Hepatocyte (in vitro differentiated cells): ENCODE measurements at regions not wholly inside any gene's neighbourhood (a gene's known extent, or its start where the extent isn't known, plus 50 kb on each side); places are given as distances from the start of the nearest gene placed in this dataset.

Source experiments
- DNase-seq: peaks from one replicate; pipeline ENCODE4 v3.0.0-alpha.2; 2016; ENCODE audit warnings: low spot score
- H2AFZ ChIP-seq: fragments of 200-600 bp; sonication (generic); 2 replicates; pipeline ENCODE4 v1.6.0; 2016; ENCODE audit warnings: antibody characterized with exemption, mild to moderate bottlenecking
- H3K27ac ChIP-seq: fragments of 200-600 bp; sonication (generic); 2 replicates; pipeline ENCODE4 v1.5.1; 2016; ENCODE audit warnings: mild to moderate bottlenecking
- H3K27me3 ChIP-seq: fragments of 200-600 bp; sonication (generic); 2 replicates; pipeline ENCODE4 v1.6.1; 2016
- H3K36me3 ChIP-seq: fragments of 200-600 bp; sonication (generic); replicated peaks from 2 replicates; pipeline ENCODE4 v1.5.1; 2016; ENCODE audit warnings: low read depth; ENCODE audit not compliant: insufficient read depth
- H3K4me1 ChIP-seq: fragments of 200-600 bp; sonication (generic); 2 replicates; pipeline ENCODE4 v1.5.1; 2016; ENCODE audit warnings: mild to moderate bottlenecking, moderate library complexity; ENCODE audit not compliant: insufficient read depth
- H3K4me2 ChIP-seq: fragments of 200-600 bp; sonication (generic); 2 replicates; pipeline ENCODE4 v1.6.0; 2016
- H3K4me3 ChIP-seq: fragments of 200-600 bp; sonication (generic); 2 replicates; pipeline ENCODE4 v1.5.1; 2016; ENCODE audit warnings: mild to moderate bottlenecking
- H3K79me2 ChIP-seq: fragments of 200-600 bp; sonication (generic); 2 replicates; pipeline ENCODE4 v1.6.0; 2017; ENCODE audit warnings: mild to moderate bottlenecking
- H3K9me2 ChIP-seq: fragments of 200-600 bp; sonication (generic); replicated peaks from 2 replicates; pipeline ENCODE4 v1.6.0; 2017; ENCODE audit warnings: mild to moderate bottlenecking; ENCODE audit not compliant: insufficient read depth
- H3K9me3 ChIP-seq: fragments of 200-600 bp; sonication (generic); 2 replicates; pipeline ENCODE4 v1.5.1; 2016; ENCODE audit warnings: low read depth, mild to moderate bottlenecking
- H4K20me1 ChIP-seq: fragments of 200-600 bp; sonication (generic); 2 replicates; pipeline ENCODE4 v1.6.0; 2016; ENCODE audit warnings: mild to moderate bottlenecking; ENCODE audit not compliant: insufficient read depth, poor library complexity, severe bottlenecking
- CTCF ChIP-seq: fragments of 200-600 bp; sonication (generic); IDR thresholded peaks from 2 replicates; pipeline ENCODE4 v1.5.1; 2016; ENCODE audit warnings: antibody characterized with exemption, mild to moderate bottlenecking; ENCODE audit not compliant: poor library complexity
- EZH2 ChIP-seq: fragments of 200-600 bp; sonication (generic); IDR thresholded peaks from 2 replicates; pipeline ENCODE4 v1.6.1; 2016; ENCODE audit warnings: antibody characterized with exemption, mild to moderate bottlenecking, borderline replicate concordance
- EZH2phosphoT487 ChIP-seq: fragments of 200-600 bp; sonication (generic); IDR thresholded peaks from one replicate; pipeline ENCODE4 v1.6.1; 2018; ENCODE audit warnings: antibody characterized with exemption, mild to moderate bottlenecking, low read depth, moderate library complexity; ENCODE audit not compliant: unreplicated experiment, severe bottlenecking
- WGBS: methylation state at CpG from one replicate; pipeline ENCODE4 v1.1.6; 2016; ENCODE audit warnings: low lambda C conversion rate; ENCODE audit errors: missing lambda C conversion rate; 5-methylcytosine and 5-hydroxymethylcytosine counted together

GRCh38 chr2:234279637-234280036 is 217.2 kb downstream of the ARL4C start:
- no peak overlapping the region for H3K4me2 ChIP-seq
- TF ChIP-seq CTCF (no peak), EZH2phosphoT487 (no peak), EZH2 (no peak)

GRCh38 chr2:234278556-234279255 is 218.2 kb downstream of the ARL4C start:
- Histone ChIP-seq H3K4me3 (no peak overlapping the region), H3K27ac (no peak overlapping the region)
- TF ChIP-seq CTCF: no peak
- no peak for TF ChIP-seq EZH2phosphoT487
- no peak for TF ChIP-seq EZH2

More at GRCh38 chr2:234279637-234280036, 217.2 kb downstream of the ARL4C start:
- DNase-seq: no peak
- H2AFZ ChIP-seq: no peak overlapping the region
- H3K79me2 ChIP-seq: no peaks in the 10 kb centered on the region
- no peaks in the 10 kb centered on the region for H3K36me3 ChIP-seq
- no peak overlapping the region for H3K27ac ChIP-seq
- no peaks in the 10 kb centered on the region for H3K9me2 ChIP-seq
- no peak overlapping the region for H3K4me3 ChIP-seq
- 62% methylated on average over 3 of the region's 3 CpGs for WGBS
- H4K20me1 ChIP-seq: no peaks in the 10 kb centered on the region
- no peaks in the 10 kb centered on the region for H3K27me3 ChIP-seq
- no peaks in the 10 kb centered on the region for H3K4me1 ChIP-seq
- H3K9me3 ChIP-seq: no peaks in the 10 kb centered on the region

GRCh38 chr2:234275515-234275914 is 221.4 kb downstream of the ARL4C start:
- TF ChIP-seq EZH2 (no peak), CTCF (no peak), EZH2phosphoT487 (no peak)
- no peak for DNase-seq
- Histone ChIP-seq H3K4me2 (no peak overlapping the region), H3K36me3 (no peaks in the 10 kb centered on the region), H3K79me2 (no peaks in the 10 kb centered on the region), H3K9me3 (no peaks in the 10 kb centered on the region), H3K27ac (no peak overlapping the region), H3K27me3 (no peaks in the 10 kb centered on the region), H4K20me1 (no peaks in the 10 kb centered on the region), H2AFZ (no peak overlapping the region), H3K4me1 (no peaks in the 10 kb centered on the region), H3K9me2 (no peaks in the 10 kb centered on the region), H3K4me3 (no peak overlapping the region)
- 88% methylated on average over 2 of the region's 2 CpGs for WGBS

More at GRCh38 chr2:234278556-234279255, 218.2 kb downstream of the ARL4C start:
- no peaks in the 10 kb centered on the region for H3K27me3 ChIP-seq
- no peak overlapping the region for H2AFZ ChIP-seq
- no peaks in the 10 kb centered on the region for H3K36me3 ChIP-seq
- no peaks in the 10 kb centered on the region for H3K9me3 ChIP-seq
- H3K79me2 ChIP-seq: no peaks in the 10 kb centered on the region
- H3K9me2 ChIP-seq: no peaks in the 10 kb centered on the region
- no peaks in the 10 kb centered on the region for H4K20me1 ChIP-seq
- no peak for DNase-seq
- H3K4me2 ChIP-seq: no peak overlapping the region
- no peaks in the 10 kb centered on the region for H3K4me1 ChIP-seq
- 90% methylated on average over 7 of the region's 7 CpGs for WGBS
